ENCODE measurements at regions not wholly inside any gene's neighbourhood (a gene's known extent, or its start where the extent isn't known, plus 50 kb on each side); places are given as distances from the start of the nearest gene placed in this dataset.

GRCh38 chr10:77687621-77688020 lies 50.0 kb upstream of the KCNMA1 start:
- peak; percentile 74 for ATAC-seq
- no peak overlapping the region for H3K4me3 Mint-ChIP-seq
- CTCF ChIA-PET, result interaction anchor here (0.6 to 4.7 kb wide), 5 partner anchors 12 to 32 kb away, joined by 3 to 62 read pairs (median 4); no protein-coding TSS in a partner anchor

More at GRCh38 chr10:77687621-77688020, 50.0 kb upstream of the KCNMA1 start:
- H3K27ac Mint-ChIP-seq, result no peak overlapping the region
- no peaks in the 10 kb centered on the region for H3K9me3 Mint-ChIP-seq
- no peaks in the 10 kb centered on the region for H3K36me3 Mint-ChIP-seq
- POLR2A ChIA-PET, result no interaction called here
- TF ChIP-seq ZNF219 (CRISPR knock-in tag; IDR thresholded peaks at IDR 0.05; ENCODE audit: borderline replicate concordance) (no peak), ZNF121 (CRISPR knock-in tag; IDR thresholded peaks at IDR 0.05) (no peak), MYBL2 (CRISPR knock-in tag; IDR thresholded peaks at IDR 0.05) (no peak), NR2C2 (CRISPR knock-in tag; IDR thresholded peaks at IDR 0.05) (no peak), NFE2L1 (CRISPR knock-in tag; IDR thresholded peaks at IDR 0.05) (no peak), NR1H2 (CRISPR knock-in tag; IDR thresholded peaks at IDR 0.05) (no peak), SMAD3 (CRISPR knock-in tag; IDR thresholded peaks at IDR 0.05; ENCODE audit: borderline replicate concordance) (no peak), ETV6 (CRISPR knock-in tag; IDR thresholded peaks at IDR 0.05) (no peak), ZNF263 (CRISPR knock-in tag; IDR thresholded peaks at IDR 0.05; ENCODE audit: low read depth) (no peak), ZNF138 (CRISPR knock-in tag; conservative IDR thresholded peaks at IDR 0.05) (no peak), TEAD4 (CRISPR knock-in tag; IDR thresholded peaks at IDR 0.05) (no peak), NFYB (CRISPR knock-in tag; conservative IDR thresholded peaks at IDR 0.05; ENCODE audit: low read depth) (no peak)
- TF ChIP-seq, protein P1, sequence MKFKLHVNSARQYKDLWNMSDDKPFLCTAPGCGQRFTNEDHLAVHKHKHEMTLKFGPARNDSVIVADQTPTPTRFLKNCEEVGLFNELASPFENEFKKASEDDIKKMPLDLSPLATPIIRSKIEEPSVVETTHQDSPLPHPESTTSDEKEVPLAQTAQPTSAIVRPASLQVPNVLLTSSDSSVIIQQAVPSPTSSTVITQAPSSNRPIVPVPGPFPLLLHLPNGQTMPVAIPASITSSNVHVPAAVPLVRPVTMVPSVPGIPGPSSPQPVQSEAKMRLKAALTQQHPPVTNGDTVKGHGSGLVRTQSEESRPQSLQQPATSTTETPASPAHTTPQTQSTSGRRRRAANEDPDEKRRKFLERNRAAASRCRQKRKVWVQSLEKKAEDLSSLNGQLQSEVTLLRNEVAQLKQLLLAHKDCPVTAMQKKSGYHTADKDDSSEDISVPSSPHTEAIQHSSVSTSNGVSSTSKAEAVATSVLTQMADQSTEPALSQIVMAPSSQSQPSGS (CRISPR knock-in tag; IDR thresholded peaks at IDR 0.05; ENCODE audit: borderline replicate concordance, low read depth), result no peak
- TF ChIP-seq, protein P2, sequence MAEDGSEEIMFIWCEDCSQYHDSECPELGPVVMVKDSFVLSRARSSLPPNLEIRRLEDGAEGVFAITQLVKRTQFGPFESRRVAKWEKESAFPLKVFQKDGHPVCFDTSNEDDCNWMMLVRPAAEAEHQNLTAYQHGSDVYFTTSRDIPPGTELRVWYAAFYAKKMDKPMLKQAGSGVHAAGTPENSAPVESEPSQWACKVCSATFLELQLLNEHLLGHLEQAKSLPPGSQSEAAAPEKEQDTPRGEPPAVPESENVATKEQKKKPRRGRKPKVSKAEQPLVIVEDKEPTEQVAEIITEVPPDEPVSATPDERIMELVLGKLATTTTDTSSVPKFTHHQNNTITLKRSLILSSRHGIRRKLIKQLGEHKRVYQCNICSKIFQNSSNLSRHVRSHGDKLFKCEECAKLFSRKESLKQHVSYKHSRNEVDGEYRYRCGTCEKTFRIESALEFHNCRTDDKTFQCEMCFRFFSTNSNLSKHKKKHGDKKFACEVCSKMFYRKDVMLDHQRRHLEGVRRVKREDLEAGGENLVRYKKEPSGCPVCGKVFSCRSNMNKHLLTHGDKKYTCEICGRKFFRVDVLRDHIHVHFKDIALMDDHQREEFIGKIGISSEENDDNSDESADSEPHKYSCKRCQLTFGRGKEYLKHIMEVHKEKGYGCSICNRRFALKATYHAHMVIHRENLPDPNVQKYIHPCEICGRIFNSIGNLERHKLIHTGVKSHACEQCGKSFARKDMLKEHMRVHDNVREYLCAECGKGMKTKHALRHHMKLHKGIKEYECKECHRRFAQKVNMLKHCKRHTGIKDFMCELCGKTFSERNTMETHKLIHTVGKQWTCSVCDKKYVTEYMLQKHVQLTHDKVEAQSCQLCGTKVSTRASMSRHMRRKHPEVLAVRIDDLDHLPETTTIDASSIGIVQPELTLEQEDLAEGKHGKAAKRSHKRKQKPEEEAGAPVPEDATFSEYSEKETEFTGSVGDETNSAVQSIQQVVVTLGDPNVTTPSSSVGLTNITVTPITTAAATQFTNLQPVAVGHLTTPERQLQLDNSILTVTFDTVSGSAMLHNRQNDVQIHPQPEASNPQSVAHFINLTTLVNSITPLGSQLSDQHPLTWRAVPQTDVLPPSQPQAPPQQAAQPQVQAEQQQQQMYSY (CRISPR knock-in tag; IDR thresholded peaks at IDR 0.05), result no peak
- TF ChIP-seq, protein P3, sequence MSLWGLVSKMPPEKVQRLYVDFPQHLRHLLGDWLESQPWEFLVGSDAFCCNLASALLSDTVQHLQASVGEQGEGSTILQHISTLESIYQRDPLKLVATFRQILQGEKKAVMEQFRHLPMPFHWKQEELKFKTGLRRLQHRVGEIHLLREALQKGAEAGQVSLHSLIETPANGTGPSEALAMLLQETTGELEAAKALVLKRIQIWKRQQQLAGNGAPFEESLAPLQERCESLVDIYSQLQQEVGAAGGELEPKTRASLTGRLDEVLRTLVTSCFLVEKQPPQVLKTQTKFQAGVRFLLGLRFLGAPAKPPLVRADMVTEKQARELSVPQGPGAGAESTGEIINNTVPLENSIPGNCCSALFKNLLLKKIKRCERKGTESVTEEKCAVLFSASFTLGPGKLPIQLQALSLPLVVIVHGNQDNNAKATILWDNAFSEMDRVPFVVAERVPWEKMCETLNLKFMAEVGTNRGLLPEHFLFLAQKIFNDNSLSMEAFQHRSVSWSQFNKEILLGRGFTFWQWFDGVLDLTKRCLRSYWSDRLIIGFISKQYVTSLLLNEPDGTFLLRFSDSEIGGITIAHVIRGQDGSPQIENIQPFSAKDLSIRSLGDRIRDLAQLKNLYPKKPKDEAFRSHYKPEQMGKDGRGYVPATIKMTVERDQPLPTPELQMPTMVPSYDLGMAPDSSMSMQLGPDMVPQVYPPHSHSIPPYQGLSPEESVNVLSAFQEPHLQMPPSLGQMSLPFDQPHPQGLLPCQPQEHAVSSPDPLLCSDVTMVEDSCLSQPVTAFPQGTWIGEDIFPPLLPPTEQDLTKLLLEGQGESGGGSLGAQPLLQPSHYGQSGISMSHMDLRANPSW (CRISPR knock-in tag; conservative IDR thresholded peaks at IDR 0.05; ENCODE audit: low read depth), result no peak
- TF ChIP-seq, protein P4, sequence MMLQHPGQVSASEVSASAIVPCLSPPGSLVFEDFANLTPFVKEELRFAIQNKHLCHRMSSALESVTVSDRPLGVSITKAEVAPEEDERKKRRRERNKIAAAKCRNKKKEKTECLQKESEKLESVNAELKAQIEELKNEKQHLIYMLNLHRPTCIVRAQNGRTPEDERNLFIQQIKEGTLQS (CRISPR knock-in tag; conservative IDR thresholded peaks at IDR 0.05), result no peak
- TF ChIP-seq, protein P5, sequence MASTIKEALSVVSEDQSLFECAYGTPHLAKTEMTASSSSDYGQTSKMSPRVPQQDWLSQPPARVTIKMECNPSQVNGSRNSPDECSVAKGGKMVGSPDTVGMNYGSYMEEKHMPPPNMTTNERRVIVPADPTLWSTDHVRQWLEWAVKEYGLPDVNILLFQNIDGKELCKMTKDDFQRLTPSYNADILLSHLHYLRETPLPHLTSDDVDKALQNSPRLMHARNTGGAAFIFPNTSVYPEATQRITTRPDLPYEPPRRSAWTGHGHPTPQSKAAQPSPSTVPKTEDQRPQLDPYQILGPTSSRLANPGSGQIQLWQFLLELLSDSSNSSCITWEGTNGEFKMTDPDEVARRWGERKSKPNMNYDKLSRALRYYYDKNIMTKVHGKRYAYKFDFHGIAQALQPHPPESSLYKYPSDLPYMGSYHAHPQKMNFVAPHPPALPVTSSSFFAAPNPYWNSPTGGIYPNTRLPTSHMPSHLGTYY (CRISPR knock-in tag; IDR thresholded peaks at IDR 0.05), result no peak
- TF ChIP-seq, protein P6, sequence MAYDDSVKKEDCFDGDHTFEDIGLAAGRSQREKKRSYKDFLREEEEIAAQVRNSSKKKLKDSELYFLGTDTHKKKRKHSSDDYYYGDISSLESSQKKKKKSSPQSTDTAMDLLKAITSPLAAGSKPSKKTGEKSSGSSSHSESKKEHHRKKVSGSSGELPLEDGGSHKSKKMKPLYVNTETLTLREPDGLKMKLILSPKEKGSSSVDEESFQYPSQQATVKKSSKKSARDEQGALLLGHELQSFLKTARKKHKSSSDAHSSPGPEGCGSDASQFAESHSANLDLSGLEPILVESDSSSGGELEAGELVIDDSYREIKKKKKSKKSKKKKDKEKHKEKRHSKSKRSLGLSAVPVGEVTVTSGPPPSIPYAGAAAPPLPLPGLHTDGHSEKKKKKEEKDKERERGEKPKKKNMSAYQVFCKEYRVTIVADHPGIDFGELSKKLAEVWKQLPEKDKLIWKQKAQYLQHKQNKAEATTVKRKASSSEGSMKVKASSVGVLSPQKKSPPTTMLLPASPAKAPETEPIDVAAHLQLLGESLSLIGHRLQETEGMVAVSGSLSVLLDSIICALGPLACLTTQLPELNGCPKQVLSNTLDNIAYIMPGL (CRISPR knock-in tag; IDR thresholded peaks at IDR 0.05), result no peak
- DNase-seq (ENCODE audit: low spot score), result no peak
- peaks cover 23% of the 10 kb centered on the region for H3K4me1 Mint-ChIP-seq
- H3K27me3 Mint-ChIP-seq (ENCODE audit: low read depth), result no peaks in the 10 kb centered on the region

Data from WTC11 (cell line).